K562 (cell line): ENCODE measurements at regions not wholly inside any gene's neighbourhood (a gene's known extent, or its start where the extent isn't known, plus 50 kb on each side); places are given as distances from the start of the nearest gene placed in this dataset.
A peak's percentile ranks its signal among the peaks of the same experiment; 100 is the strongest.

Source experiments
- ARID1B ChIP-seq: fragments of 450-650 bp; IDR thresholded peaks from 2 replicates; pipeline ENCODE4 v1.6.1; 2016; ENCODE audit warnings: antibody characterized with exemption, mild to moderate bottlenecking, inconsistent platforms
- ARID2 ChIP-seq: fragments of 450-650 bp; IDR thresholded peaks from 2 replicates; pipeline ENCODE4 v1.6.1; 2017; ENCODE audit warnings: antibody characterized with exemption, mild to moderate bottlenecking
- BACH1 ChIP-seq: fragments of 200-800 bp; sonication (Bioruptor generic); IDR thresholded peaks from 2 replicates; pipeline ENCODE4 v1.6.1; 2016; ENCODE audit warnings: missing genetic modification characterization, missing compliant biosample characterization
- HIVEP1 ChIP-seq: fragments of 250-450 bp; sonication (Bioruptor Pico); IDR thresholded peaks from 2 replicates; pipeline ENCODE4 v1.4.0; 2020; ENCODE audit warnings: mild to moderate bottlenecking
- JUND ChIP-seq, 2 experiments: IDR thresholded peaks; 2 replicates in 1 of 2; 3 replicates in 1 of 2; pipeline ENCODE4 v1.6.1; 2011; ENCODE audit warnings: borderline replicate concordance in 2 of 2, low read depth in 2 of 2, low read length in 2 of 2, improper control_type of control experiment in 1 of 2, missing biosample characterization in 1 of 2, missing genetic modification characterization in 1 of 2, missing genetic modification reagents in 1 of 2
- MAFG ChIP-seq: fragments of 450-650 bp; conservative IDR thresholded peaks from 2 replicates; pipeline ENCODE4 v1.6.1; 2016; ENCODE audit warnings: missing genetic modification characterization, missing compliant biosample characterization
- NR2C2 ChIP-seq, 2 experiments: fragments of 200-800 bp in 1 of 2; sonication (Bioruptor generic) in 1 of 2; sonication (generic) in 1 of 2; formaldehyde crosslinking in 1 of 2; IDR thresholded peaks; 2 replicates each; pipeline versions ENCODE4 v1.6.1 to v1.8.0; 2016 to 2022; ENCODE audit warnings: mild to moderate bottlenecking in 1 of 2, missing compliant biosample characterization in 1 of 2, missing genetic modification characterization in 1 of 2, missing genetic modification reagents in 1 of 2
- OTX1 ChIP-seq: fragments of 450-650 bp; formaldehyde crosslinking; IDR thresholded peaks from 2 replicates; pipeline ENCODE4 v1.4.0; 2022; ENCODE audit warnings: mild to moderate bottlenecking
- PCBP2 ChIP-seq: fragments of 200-400 bp; formaldehyde crosslinking; IDR thresholded peaks from 2 replicates; pipeline ENCODE4 v1.6.1; 2018; ENCODE audit warnings: low read length, low read depth, mild to moderate bottlenecking, moderate library complexity; ENCODE audit not compliant: poor library complexity, severe bottlenecking
- RBM17 ChIP-seq: fragments of 200-400 bp; formaldehyde crosslinking; IDR thresholded peaks from 2 replicates; pipeline ENCODE4 v1.6.1; 2017; ENCODE audit warnings: low read depth, mild to moderate bottlenecking, low read length, borderline replicate concordance
- SMARCE1 ChIP-seq: fragments of 450-650 bp; IDR thresholded peaks from 2 replicates; pipeline ENCODE4 v1.7.1; 2016; ENCODE audit warnings: mild to moderate bottlenecking
- SP2 ChIP-seq: IDR thresholded peaks from 2 replicates; pipeline ENCODE4 v1.6.1; 2011; ENCODE audit warnings: mild to moderate bottlenecking, low read depth, low read length, moderate library complexity; ENCODE audit not compliant: poor library complexity, severe bottlenecking; ENCODE audit errors: extremely low read depth
- ZBED1 ChIP-seq: IDR thresholded peaks from 2 replicates; pipeline ENCODE4 v1.6.1; 2014
- ZFP1 ChIP-seq: fragments of 450-650 bp; formaldehyde crosslinking; IDR thresholded peaks from 2 replicates; pipeline ENCODE4 v1.4.0; 2020; ENCODE audit warnings: mild to moderate bottlenecking, mixed read lengths
- ZKSCAN3 ChIP-seq: fragments of 250-450 bp; sonication (Bioruptor Pico); IDR thresholded peaks from 2 replicates; pipeline ENCODE4 v1.4.0; 2020
- ZNF384 ChIP-seq: IDR thresholded peaks from 2 replicates; pipeline ENCODE4 v1.6.1; 2012; ENCODE audit warnings: low read depth, low read length, improper control_type of control experiment
- TF ChIP-seq, protein P1 (sequence below): fragments of 200-800 bp; sonication (Bioruptor generic); IDR thresholded peaks from 2 replicates; pipeline ENCODE4 v1.6.1; 2017; ENCODE audit warnings: missing genetic modification characterization, missing compliant biosample characterization
- TF ChIP-seq, protein P2 (sequence below): sonication (generic); formaldehyde crosslinking; IDR thresholded peaks from 2 replicates; pipeline ENCODE4 v1.8.1; 2023; ENCODE audit warnings: mild to moderate bottlenecking, missing genetic modification reagents, moderate library complexity
- TF ChIP-seq, protein P3 (sequence below), 3 experiments: IDR thresholded peaks in 2 of 3; conservative IDR thresholded peaks in 1 of 3; 2 replicates each; pipeline ENCODE4 v1.5.1; 2011 to 2012; ENCODE audit warnings: low read length in 3 of 3, mild to moderate bottlenecking in 3 of 3, control low read depth in 2 of 3, improper control_type of control experiment in 1 of 3, inconsistent platforms in 1 of 3, low read depth in 1 of 3, mixed read lengths in 1 of 3, moderate library complexity in 1 of 3; ENCODE audit not compliant: insufficient read depth in 2 of 3
- TF ChIP-seq, protein P4 (sequence below): fragments of 250-450 bp; sonication (Bioruptor Pico); IDR thresholded peaks from 2 replicates; pipeline ENCODE4 v1.8.0; 2021; ENCODE audit warnings: borderline replicate concordance, mild to moderate bottlenecking, moderate library complexity; ENCODE audit not compliant: poor library complexity, severe bottlenecking

DNA sequence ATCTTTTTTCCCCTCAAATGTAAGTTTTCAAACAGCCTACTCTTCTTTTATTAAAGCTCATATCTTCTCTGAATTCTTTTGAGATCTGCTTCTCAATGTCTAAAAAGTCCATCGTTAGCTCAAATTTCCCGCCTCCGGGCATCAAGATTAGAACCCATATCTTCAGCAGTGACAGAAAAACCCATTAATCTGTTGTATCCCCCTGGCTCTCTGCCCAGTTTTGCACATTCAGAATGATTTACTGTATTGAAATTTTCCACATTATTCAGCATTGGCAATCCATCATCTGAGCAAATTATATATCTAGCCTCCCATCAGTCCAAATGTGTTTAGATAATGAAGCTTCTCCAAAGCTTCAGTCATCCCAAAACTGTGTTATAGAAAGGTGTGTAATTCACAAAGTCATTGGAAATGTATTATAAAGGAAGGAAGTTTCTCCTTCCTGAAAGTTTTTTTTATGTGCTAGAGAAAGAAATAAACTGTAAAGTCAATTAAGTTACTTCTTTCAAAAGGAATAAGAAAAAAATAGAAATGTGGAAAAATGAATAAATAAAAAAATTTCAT lies 849.9 kb downstream of the MAT2B start (continued):
- TF ChIP-seq, protein P1, sequence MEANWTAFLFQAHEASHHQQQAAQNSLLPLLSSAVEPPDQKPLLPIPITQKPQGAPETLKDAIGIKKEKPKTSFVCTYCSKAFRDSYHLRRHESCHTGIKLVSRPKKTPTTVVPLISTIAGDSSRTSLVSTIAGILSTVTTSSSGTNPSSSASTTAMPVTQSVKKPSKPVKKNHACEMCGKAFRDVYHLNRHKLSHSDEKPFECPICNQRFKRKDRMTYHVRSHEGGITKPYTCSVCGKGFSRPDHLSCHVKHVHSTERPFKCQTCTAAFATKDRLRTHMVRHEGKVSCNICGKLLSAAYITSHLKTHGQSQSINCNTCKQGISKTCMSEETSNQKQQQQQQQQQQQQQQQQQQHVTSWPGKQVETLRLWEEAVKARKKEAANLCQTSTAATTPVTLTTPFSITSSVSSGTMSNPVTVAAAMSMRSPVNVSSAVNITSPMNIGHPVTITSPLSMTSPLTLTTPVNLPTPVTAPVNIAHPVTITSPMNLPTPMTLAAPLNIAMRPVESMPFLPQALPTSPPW, result no peak
- TF ChIP-seq HIVEP1 (CRISPR knock-in tag) (no peak), ARID2 (no peak), RBM17 (no peak), MAFG (tag) (0 out of 2 replicates have a peak, but pooled peaks have one; percentile 43), ARID1B (peak; percentile 78), ZKSCAN3 (CRISPR knock-in tag) (no peak), OTX1 (CRISPR knock-in tag) (no peak), SMARCE1 (peak; percentile 81), ZNF384 (no peak), ZFP1 (CRISPR knock-in tag) (no peak), PCBP2 (no peak), ZBED1 (no peak), SP2 (no peak), JUND (IDR thresholded peaks at IDR 0.05; ENCODE audit: borderline replicate concordance, low read depth, low read length) (peak; percentile 37; the same call in 1 of the 2 replicates), JUND (tag; IDR thresholded peaks at IDR 0.05; ENCODE audit: borderline replicate concordance, low read depth, low read length) (no peak; the same call in 2 of the 3 replicates), BACH1 (tag) (no peak), NR2C2 (CRISPR knock-in tag; IDR thresholded peaks at IDR 0.05) (no peak), NR2C2 (tag; IDR thresholded peaks at IDR 0.05) (no peak)
- TF ChIP-seq, protein P2, sequence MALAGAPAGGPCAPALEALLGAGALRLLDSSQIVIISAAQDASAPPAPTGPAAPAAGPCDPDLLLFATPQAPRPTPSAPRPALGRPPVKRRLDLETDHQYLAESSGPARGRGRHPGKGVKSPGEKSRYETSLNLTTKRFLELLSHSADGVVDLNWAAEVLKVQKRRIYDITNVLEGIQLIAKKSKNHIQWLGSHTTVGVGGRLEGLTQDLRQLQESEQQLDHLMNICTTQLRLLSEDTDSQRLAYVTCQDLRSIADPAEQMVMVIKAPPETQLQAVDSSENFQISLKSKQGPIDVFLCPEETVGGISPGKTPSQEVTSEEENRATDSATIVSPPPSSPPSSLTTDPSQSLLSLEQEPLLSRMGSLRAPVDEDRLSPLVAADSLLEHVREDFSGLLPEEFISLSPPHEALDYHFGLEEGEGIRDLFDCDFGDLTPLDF (CRISPR knock-in tag), result no peak
- TF ChIP-seq, protein P3, sequence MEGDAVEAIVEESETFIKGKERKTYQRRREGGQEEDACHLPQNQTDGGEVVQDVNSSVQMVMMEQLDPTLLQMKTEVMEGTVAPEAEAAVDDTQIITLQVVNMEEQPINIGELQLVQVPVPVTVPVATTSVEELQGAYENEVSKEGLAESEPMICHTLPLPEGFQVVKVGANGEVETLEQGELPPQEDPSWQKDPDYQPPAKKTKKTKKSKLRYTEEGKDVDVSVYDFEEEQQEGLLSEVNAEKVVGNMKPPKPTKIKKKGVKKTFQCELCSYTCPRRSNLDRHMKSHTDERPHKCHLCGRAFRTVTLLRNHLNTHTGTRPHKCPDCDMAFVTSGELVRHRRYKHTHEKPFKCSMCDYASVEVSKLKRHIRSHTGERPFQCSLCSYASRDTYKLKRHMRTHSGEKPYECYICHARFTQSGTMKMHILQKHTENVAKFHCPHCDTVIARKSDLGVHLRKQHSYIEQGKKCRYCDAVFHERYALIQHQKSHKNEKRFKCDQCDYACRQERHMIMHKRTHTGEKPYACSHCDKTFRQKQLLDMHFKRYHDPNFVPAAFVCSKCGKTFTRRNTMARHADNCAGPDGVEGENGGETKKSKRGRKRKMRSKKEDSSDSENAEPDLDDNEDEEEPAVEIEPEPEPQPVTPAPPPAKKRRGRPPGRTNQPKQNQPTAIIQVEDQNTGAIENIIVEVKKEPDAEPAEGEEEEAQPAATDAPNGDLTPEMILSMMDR (IDR thresholded peaks at IDR 0.05 in 2 of 3, conservative IDR thresholded peaks at IDR 0.05 in 1 of 3; ENCODE audit: insufficient read depth in 2 of 3, low read depth in 1 of 3, low read length in 3 of 3), result no peak
- TF ChIP-seq, protein P4, sequence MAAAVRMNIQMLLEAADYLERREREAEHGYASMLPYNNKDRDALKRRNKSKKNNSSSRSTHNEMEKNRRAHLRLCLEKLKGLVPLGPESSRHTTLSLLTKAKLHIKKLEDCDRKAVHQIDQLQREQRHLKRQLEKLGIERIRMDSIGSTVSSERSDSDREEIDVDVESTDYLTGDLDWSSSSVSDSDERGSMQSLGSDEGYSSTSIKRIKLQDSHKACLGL (CRISPR knock-in tag), result no peak
